Stimulated activated CD8-positive, alpha-beta memory T cell treated with anti-CD3 and anti-CD28 coated beads, Interleukin-12 subunit alpha, Interleukin-12 subunit beta, amount 100 ng/mL, for 1 hour (primary cell): ENCODE measurements at regions not wholly inside any gene's neighbourhood (a gene's known extent, or its start where the extent isn't known, plus 50 kb on each side); places are given as distances from the start of the nearest gene placed in this dataset.
"Not testable (repeated sequence)": the region's sequence is repeated elsewhere in the genome, so short reads cannot be mapped to it uniquely, and the experiment has no call there.

Experiments used
- DNase-seq: peaks from one replicate; pipeline ENCODE4 v3.0.0-alpha.2; 2020; ENCODE audit warnings: low read depth

DNA sequence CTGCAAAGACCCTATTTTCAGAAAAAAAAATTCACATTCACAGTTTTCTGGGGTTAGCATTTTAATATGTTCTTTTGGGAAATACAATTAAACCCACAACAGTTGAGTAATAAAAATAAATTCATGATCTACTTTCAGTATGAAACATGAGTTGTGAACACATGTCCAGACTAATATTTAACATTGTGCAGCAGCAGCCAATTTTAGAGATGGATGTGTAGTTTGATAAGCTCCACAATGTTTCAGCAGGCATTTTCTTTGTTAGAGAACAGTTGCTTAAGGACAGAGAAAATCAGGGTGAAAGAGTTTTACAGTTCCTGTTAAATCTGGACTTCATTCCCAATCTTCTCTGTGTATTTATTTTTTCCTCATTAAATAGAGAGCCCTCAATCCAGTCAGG is 519.5 kb downstream of the PIK3C3 start:
- no peak for DNase-seq

DNA sequence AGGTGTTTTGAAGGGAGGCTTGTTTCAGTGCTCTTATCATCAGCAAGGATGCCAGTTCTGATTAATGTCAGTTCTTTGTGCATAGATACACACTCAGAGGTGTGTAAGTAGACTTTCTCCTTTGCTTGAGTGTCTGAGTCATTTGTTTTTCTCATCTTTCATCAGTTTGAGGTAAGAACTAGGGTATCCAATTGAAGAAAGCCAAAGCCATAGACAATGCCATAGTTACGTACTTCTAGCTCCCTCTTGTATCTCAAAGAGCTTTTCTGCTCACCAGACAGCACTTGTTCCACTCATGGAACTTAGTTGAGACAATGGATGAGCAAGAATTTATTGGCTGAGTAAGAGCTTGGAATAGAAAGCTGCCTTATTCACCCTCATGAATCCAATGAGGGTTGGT is 520.1 kb downstream of the PIK3C3 start:
- DNase-seq: no peak

DNA sequence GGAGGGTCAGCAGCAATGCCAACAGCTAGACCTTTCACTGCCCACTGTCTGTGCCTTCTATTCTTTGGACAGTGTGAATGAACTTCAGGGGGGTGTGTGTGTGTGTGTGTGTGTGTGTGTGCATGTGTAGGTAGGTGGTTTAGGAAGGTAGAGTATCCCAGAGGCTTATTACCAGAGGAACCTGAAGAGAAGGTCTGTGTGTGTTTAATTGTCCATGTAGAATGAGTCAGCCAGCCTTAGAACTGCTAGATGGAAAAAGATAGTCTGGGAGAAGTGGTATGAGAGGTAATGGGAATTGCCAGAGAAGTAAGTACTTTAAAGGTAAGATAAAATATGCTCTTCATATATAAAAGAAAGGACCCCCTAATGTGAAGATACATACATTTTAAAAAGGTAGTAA is 522.2 kb downstream of the PIK3C3 start:
- DNase-seq: no peak

DNA sequence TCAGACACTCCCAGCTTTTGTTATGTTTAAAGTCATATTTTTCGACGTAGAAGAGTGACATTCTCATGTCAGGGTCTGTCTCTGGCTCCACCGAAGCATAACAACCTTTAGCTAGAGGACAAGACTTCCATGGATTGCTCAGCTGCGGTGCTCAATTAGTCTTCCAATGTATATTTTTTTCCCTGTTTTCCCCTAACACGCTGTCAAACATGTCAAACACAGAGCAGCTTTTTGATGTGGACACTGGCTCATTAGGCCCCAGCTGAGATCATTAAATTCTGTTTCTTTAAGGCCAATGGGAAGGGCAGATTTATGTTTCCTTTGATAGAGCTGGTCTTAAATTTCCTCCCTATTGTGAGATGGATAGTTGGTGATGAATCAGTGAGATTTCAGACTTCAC is 525.4 kb downstream of the PIK3C3 start:
- no peak for DNase-seq

DNA sequence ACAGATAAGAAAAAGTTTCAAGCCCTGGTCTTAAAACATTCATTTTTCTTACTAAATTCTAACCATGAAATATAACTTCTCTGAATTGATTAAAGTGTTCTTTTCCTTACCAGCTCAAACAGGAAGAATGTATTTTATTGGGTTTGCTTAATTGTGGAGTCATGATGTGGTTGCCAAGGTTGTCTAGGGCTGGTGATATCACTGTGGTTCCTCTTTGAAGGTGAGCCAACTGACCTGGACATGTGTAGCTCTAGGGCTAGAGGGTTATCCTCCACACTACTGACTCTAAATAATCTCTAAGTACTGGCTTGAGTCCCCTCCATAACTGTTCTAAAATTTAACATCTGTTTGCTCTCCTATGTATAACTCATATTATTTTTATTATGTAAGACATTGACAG is 529.6 kb downstream of the PIK3C3 start:
- DNase-seq: no peak

DNA sequence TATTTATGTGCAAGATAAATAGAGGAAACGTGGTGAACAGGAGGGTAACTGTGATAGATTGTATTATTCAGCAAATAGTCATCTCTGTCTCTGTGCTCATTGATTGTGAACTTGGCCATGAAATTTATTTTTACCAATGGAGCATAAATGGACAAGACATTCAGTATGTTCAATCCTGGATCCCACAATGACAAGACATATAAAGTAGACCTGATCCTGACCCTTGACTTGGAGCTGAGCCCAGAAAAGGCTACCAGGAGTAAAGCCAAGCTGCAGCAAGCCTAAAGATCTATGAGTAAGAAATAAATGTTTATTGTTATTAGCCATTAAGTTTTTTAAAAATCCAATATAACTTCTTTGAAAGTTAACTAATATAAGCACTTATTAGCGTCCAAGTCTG is 531.2 kb downstream of the PIK3C3 start:
- no peak for DNase-seq

DNA sequence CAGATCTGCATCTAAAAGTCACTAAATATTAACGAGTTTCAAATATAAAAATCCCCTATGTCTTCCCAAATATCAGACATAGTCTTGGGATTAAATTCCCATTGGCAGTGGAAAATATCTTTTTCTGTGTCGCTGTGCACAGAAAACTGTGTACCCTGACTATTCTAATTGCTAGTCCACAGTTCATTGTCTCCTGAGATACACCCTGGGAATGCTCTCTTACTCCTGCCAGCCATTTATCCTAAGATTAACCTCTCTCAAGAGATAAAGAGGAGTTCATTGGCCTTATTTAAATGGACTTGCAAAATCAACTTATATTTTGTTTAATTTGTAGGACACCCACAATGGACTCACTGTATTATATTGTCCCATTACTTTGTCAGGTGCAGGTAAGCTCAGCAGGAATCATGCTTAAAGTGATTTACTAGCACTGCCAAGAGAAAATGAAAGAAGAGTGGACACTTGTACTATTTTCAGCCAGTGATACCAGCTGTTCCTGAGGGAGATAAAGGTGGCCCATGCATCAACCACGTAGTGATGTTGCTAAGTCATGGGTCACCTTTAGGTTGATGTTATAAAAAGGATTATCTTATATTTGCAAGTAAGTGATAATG is 553.8 kb downstream of the PIK3C3 start:
- no peak for DNase-seq

DNA sequence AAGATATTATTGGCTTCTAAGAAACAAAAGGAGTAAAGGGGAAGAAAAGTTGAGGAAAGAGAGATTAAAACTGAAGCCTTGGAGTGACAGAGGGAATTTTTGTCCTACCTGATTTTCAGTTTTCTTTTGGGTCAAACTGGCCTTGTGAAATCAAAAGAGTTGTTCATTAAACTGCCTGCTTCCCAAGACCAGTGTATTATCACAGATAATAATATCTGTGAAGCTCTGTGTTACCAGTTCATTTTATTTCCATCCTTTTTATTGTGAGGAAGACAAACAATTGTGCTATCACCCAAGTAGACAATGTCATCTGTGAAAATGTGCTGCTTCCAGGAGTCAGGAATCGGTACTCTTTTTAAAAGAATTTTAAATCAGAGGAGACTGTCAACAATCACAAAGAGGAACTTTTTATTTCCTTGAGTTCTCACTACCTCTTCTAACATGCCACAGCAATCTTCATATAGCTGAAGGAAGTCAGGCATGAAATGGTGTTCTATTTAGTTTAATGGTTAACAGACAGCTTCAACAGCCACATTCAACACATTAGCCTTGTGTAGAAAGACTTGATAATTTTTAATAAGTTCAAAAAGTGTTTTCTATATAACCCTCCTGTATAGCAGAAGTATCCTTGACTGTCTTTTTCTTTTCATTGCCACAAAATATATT is 554.8 kb downstream of the PIK3C3 start:
- no peak for DNase-seq

DNA sequence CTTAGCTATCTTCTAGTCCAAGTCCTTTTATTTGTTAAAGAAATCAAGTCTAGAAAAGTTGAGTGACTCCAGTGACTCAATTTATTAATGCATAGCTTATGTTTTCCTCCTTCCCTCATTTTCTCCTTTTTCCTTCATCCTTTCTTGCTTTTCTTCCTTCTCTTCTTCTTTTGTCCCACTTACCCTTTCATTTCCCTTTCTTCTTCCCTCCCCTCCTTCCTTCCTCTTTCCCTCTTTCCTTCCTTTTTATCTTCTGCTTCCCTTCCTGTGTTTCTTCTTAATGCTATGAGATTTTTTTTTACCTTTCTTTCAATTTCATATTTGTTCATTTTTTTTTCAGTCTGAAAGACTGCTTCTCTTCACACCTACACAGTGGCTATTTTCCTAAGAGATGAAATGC is 555.5 kb downstream of the PIK3C3 start:
- no peak for DNase-seq

DNA sequence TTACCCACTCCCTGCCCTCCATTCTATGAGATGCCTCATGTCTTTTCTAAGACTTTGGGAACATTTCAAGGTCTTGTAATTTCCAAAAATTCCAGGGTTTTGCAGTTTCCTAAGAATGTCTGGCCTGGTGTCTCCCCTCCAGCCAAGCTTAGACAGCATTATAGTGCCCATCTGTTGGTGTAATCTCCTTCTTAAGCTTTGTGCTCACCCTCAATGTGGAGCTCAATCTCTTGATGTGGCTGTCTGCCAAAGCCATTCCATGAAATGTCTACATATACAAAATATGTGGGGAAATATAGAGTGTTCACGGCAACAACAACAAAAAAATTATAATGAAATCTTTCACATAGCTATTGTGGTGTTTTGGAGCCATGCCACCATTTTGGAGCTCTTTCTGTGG is 558.4 kb downstream of the PIK3C3 start:
- no peak for DNase-seq

DNA sequence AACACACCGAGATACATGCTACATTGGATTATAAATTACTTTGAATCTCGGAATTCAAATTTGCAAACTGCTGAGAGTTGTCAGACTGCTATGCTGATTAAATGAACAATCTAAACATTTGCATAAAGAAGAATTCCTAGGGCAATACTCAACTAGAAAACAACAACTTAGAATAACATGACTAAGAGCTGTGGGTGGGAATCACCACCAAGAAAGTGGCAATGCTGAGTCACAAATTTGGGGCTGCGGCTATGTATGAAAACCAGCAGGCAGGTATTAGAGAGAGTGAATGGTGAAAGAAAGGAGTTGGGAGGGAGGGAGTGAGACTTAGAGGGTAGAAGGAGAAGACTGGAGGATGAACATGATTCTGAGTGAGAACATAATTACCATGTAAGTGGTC is 559.5 kb downstream of the PIK3C3 start:
- DNase-seq: no peak

DNA sequence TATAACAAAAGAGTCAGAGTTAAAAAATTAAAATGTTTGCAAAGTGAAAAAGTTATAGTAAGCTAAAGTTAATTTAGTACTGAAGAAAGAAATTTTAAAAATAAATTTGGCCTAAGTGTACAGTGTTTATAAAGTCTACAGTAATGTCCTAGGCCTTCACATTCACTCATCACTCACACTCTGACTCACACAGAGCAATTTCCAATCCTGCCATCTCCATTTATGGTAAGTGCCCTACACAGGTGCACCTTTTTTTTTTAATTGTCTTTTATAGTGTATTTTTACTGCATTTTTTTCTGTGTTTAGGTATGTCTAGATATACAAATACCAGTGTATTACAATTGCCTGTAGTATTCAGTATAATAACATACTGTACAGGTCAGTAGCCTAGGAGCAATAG is 562.9 kb downstream of the PIK3C3 start:
- DNase-seq: no peak

DNA sequence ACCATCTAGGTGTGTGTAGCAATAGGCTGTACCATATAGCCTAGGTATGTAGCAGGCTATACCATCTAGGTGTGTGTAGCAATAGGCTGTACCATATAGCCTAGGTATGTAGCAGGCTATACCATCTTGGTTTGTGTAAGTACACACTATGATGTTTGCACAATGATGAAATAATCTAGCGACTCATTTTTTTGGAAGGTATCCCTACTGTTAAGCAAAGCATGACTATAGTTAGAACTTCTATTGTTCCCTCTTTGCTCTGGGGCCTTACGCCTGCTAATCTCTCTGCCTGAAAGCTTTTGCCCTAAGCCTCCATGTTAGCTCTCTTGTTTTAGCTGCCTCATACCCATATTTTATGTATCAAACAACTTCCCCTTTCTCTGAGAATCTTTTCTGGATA is 563.3 kb downstream of the PIK3C3 start:
- DNase-seq: not testable (repeated sequence)

DNA sequence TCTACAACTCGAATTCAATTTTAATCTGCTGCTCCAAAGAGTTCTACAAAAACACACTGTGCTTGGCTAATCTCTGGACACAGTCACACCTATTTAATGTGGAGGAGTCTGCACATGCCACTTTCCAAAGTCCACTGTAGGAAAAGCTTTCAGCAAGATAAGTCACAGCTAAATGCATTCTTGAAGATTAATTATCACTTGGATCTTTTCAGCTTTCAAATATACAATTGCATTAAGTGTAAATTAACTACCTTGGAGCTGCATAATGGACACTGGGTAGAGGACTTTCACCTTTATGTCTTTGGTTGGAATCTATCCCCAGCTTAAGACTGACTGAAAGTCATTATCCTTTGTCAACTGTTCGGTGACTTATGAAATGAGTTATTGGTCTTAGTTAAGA is 565.1 kb downstream of the PIK3C3 start:
- no peak for DNase-seq

DNA sequence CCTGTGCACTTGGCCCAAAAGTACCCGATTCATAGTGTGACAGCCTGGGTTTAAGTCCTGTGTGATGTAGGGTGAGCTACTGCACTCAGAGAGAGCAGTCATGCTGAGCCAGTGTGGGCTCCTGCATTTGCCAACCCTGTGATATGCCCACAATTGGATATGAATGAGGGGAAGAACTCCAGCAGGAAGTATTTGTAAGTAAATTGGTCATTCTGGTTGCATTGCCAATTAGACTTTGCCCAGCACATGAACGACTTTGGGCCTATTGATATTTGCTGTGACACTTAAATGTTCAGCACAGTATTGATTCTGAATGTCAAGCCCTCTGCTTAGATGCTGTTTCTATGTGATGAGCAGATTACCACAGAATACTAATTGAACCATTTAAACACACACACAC is 570.9 kb downstream of the PIK3C3 start:
- no peak for DNase-seq

DNA sequence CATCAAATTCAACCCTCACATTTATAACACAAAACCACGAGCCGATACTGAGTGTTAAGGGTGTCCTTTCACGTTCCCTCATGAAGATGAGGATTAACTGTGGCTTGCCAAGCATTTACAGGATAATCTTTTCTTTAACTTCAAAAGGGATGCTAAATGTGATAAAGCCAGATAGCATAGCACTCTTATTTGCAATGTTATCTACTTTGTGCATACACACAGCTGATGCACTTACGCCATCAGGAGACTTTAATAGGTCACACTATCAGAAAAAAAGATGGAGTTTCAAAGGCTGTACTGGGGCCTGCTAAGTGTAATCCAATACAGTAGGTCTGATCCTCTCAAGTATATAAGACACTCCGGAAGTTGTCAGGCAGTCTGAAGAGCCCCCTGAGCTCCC is 572.7 kb downstream of the PIK3C3 start:
- DNase-seq: no peak

DNA sequence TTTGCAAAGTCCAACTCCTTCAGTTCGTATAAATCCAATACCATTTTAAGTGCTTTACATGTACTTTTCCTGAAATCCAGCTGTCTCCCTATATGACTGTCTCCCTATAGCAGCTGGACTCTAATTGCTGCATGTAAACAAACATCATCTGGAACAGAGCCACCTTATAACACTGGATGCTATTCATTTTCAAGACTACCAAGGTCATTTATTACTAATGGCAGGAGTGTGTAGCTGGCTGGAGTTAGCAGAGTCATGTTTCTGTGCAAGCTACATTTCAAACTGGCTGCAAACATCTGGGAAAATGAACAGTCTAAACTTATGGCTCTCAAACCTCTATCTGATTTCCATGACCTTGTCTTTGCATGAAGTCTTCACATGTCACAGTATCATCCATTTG is 575.2 kb downstream of the PIK3C3 start:
- DNase-seq: no peak

DNA sequence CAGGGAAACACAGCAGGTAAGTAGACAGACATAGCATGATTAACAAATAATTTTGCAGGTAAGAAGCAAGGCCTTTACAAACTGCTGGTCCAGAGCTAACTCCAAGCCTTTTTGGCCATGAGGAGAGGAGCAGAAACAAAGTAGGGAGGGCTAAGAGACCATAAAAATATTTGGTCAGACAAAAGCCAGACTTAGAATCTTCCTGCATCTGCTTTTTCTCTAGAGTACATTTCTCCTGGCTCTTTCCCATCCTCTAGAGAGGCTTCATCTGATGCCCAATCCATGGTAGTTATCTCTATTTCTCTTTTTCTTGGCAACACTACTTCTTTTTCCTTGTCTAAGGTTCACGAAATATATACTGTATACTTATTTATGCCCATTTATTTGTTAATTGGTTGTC is 577.1 kb downstream of the PIK3C3 start:
- DNase-seq: no peak

DNA sequence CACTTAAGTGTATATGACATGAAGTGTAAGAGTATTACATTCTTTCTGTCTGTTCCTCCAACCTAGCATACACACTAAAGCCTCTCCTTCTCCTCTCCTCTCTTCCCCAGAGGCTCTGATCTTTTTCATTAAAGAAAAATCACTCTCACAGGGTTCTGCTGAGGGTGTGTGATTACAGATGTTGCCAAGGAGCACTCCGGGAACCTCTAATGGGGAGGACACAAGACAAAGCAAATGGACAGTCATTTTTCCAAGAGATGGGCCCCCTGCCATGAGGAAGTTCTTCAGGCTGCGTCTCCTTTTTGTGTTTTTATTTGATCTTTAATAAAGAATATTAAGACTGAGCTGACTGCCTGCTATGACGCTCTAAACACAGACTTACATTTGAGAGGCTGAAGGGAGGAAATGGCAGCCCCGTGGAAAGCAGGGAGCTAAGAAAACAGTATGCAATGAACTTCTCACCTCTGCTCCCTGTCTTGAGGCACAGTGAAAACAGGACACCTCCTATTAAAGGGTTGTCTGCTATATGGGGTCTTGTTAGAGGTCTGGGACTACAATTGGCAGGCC is 578.1 kb downstream of the PIK3C3 start:
- DNase-seq: no peak

DNA sequence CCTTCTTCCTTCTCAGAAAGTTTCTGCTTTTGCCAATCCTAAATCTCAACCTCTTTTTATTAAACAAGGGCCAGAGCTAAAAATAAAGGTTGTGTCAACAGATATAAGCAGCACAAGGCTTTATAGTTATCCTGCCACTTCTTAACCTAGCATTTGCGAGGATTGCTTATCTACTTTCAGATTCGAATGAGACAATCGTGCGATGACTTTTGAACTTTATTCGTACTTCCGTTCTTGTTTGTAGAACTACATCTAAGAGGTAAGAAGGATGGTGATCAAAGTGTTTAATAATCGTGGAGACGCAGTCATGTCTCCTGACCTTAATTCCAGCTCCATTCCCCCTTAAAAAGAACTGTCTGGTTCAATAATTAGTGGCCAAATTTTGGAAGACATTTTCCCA is 578.6 kb downstream of the PIK3C3 start:
- no peak for DNase-seq

DNA sequence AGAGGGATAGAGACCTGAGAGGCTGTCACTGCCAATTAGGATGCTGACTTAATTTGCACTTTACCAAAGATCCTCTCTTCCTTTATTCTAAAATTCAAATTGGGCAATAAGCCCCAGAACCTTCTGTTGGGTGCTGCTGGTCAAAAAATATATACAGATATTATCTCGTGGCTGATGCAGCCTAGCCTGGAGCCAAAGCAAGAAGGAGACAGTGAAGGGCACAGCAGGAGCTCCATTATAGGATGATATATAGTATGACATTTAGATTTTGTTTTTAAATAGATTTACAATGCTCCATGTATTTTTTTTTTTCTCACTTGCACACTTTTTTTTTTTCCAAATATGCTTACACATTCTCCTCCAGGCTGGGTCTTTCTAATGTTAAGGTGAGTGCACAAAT is 579.3 kb downstream of the PIK3C3 start:
- no peak for DNase-seq

DNA sequence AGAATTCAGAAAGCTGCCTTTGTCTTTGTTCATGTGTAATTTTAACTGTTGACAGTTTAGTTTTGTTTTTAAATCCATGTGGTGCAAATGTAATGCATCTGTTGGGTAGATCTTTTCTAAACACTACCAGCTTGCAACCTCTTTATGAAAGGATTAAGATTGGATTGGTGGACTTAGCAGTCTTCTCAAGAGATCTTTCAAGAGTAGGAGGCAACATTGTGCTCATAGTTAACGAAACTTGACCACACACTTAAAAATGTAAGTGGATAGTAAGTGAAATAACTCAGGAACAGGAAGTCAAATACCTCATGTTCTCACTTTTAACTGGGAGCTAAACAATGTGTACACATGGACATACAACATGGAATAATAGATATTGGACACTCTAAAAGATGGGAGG is 579.0 kb downstream of the RIT2 start:
- DNase-seq: no peak

DNA sequence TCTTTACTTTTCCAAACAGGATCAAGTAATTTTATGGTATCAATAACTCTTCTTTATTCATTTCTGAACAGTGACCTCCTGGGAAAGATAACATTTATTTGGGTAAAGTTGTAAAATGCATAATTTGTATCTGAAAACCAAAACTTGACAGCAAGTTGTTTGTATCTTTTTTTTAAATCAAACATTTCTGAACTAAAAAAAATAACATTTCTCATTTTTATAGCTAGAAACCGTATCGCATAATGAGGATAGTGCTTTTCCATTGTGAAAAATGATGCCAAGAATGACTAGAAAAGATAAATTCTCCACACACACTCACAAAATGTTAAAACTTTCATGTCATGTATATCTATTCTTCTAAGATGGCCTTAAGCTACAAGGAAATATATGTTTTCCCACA is 578.2 kb downstream of the RIT2 start:
- no peak for DNase-seq

DNA sequence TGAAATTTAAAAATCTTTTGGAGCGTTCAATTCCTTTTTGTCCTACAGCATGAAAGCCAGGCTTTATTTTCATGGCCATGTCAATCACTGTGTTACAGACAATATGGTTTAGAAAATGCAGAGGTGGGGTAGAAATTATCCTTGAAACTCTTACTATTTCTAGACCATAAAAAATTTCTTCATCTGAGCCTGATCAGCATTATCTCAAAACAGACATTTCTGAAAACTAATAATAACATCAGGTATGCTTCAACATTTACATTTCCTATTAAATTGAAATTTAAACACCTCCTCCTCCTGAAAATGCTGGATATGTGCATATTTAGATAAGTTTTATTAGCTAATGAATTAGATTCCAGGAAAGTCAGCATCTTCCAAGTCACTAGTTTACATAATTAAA is 570.6 kb downstream of the RIT2 start:
- DNase-seq: no peak
